H9 (cell line): ENCODE measurements at regions not wholly inside any gene's neighbourhood (a gene's known extent, or its start where the extent isn't known, plus 50 kb on each side); places are given as distances from the start of the nearest gene placed in this dataset.

Experiments
- DNase-seq: peaks from one replicate; pipeline ENCODE4 v3.0.0-alpha.2; 2017
- H2AFZ ChIP-seq: one replicate; pipeline ENCODE4 v1.6.1; 2013; ENCODE audit warnings: mild to moderate bottlenecking, low read length, control low read depth, moderate library complexity
- H2AK5ac ChIP-seq: 2 replicates; pipeline ENCODE4 v1.6.1; 2013; ENCODE audit warnings: low read length, control low read depth, mixed read lengths; ENCODE audit not compliant: insufficient read length
- H2BK120ac ChIP-seq: one replicate; pipeline ENCODE4 v1.6.1; 2013; ENCODE audit warnings: low read depth, mild to moderate bottlenecking, low read length, control low read depth, inconsistent platforms; ENCODE audit not compliant: poor library complexity, severe bottlenecking
- H2BK12ac ChIP-seq: 2 replicates; pipeline ENCODE4 v1.6.1; 2013; ENCODE audit warnings: low read length, control low read depth, mixed read lengths, low read depth; ENCODE audit not compliant: insufficient read length
- H2BK15ac ChIP-seq: 2 replicates; pipeline ENCODE4 v1.6.1; 2013; ENCODE audit warnings: low read depth, low read length, control low read depth
- H2BK20ac ChIP-seq: one replicate; pipeline ENCODE4 v1.6.1; 2013; ENCODE audit warnings: low read depth, mild to moderate bottlenecking, low read length, control low read depth, inconsistent platforms; ENCODE audit not compliant: poor library complexity, severe bottlenecking
- H2BK5ac ChIP-seq: 2 replicates; pipeline ENCODE4 v1.6.1; 2013; ENCODE audit warnings: low read length, control low read depth, mixed read lengths; ENCODE audit not compliant: insufficient read length
- H3K14ac ChIP-seq: 2 replicates; pipeline ENCODE4 v1.6.1; 2013; ENCODE audit warnings: low read length, control low read depth; ENCODE audit not compliant: insufficient read depth
- H3K18ac ChIP-seq: 2 replicates; pipeline ENCODE4 v1.6.1; 2013; ENCODE audit warnings: low read depth, mild to moderate bottlenecking, mixed read lengths, low read length, control low read depth; ENCODE audit not compliant: insufficient read length
- H3K23ac ChIP-seq: 2 replicates; pipeline ENCODE4 v1.6.1; 2013; ENCODE audit warnings: low read length, control low read depth, mixed read lengths, low read depth; ENCODE audit not compliant: insufficient read length
- H3K23me2 ChIP-seq: 2 replicates; pipeline ENCODE4 v1.6.1; 2013; ENCODE audit warnings: low read depth, mild to moderate bottlenecking, mixed read lengths, low read length, control low read depth; ENCODE audit not compliant: insufficient read length, poor library complexity, severe bottlenecking
- H3K27ac ChIP-seq: 2 replicates; pipeline ENCODE4 v1.5.1; 2013; ENCODE audit warnings: low read length, control low read depth, mixed read lengths, low read depth; ENCODE audit not compliant: insufficient read length
- H3K27me3 ChIP-seq: 2 replicates; pipeline ENCODE4 v1.6.1; 2013; ENCODE audit warnings: low read length, control low read depth, inconsistent platforms; ENCODE audit not compliant: insufficient read depth
- H3K4ac ChIP-seq: 2 replicates; pipeline ENCODE4 v1.6.1; 2013; ENCODE audit warnings: low read depth, mild to moderate bottlenecking, control low read depth, inconsistent platforms, low read length, moderate library complexity
- H3K4me1 ChIP-seq: 2 replicates; pipeline ENCODE4 v1.6.1; 2013; ENCODE audit warnings: low read length, control low read depth, inconsistent platforms; ENCODE audit not compliant: insufficient read depth
- H3K4me2 ChIP-seq: 2 replicates; pipeline ENCODE4 v1.6.1; 2013; ENCODE audit warnings: low read length, control low read depth, mixed read lengths; ENCODE audit not compliant: insufficient read length, insufficient read depth
- H3K56ac ChIP-seq: 2 replicates; pipeline ENCODE4 v1.6.1; 2013; ENCODE audit warnings: low read depth, mild to moderate bottlenecking, mixed read lengths, low read length, control low read depth; ENCODE audit not compliant: insufficient read length
- H3K79me1 ChIP-seq: 2 replicates; pipeline ENCODE4 v1.6.1; 2013; ENCODE audit warnings: low read depth, mild to moderate bottlenecking, moderate library complexity, low read length, control low read depth, inconsistent platforms; ENCODE audit not compliant: insufficient read depth, poor library complexity, severe bottlenecking
- H3K79me2 ChIP-seq: 2 replicates; pipeline ENCODE4 v1.6.1; 2013; ENCODE audit warnings: low read length, control low read depth, inconsistent platforms; ENCODE audit not compliant: insufficient read depth
- H3K9ac ChIP-seq: 2 replicates; pipeline ENCODE4 v1.6.1; 2013; ENCODE audit warnings: low read length, control low read depth, mixed read lengths; ENCODE audit not compliant: insufficient read length; ENCODE audit errors: extremely low read depth
- H3K9me3 ChIP-seq: one replicate; pipeline ENCODE4 v1.6.1; 2013; ENCODE audit warnings: low read depth, low read length, inconsistent platforms; ENCODE audit not compliant: control insufficient read depth
- H3T11ph ChIP-seq: one replicate; pipeline ENCODE4 v1.6.1; 2013; ENCODE audit warnings: mild to moderate bottlenecking, low read length, control low read depth, inconsistent platforms
- H4K20me1 ChIP-seq: one replicate; pipeline ENCODE4 v1.6.1; 2013; ENCODE audit not compliant: control insufficient read depth, insufficient read length, insufficient read depth
- H4K5ac ChIP-seq: 2 replicates; pipeline ENCODE4 v1.6.1; 2013; ENCODE audit warnings: low read depth, mild to moderate bottlenecking, mixed read lengths, low read length, control low read depth; ENCODE audit not compliant: insufficient read length
- H4K8ac ChIP-seq: replicated peaks from 2 replicates; pipeline ENCODE4 v1.6.1; 2013; ENCODE audit warnings: low read length, control low read depth, mixed read lengths, low read depth; ENCODE audit not compliant: insufficient read length
- H4K91ac ChIP-seq: 2 replicates; pipeline ENCODE4 v1.6.1; 2013; ENCODE audit warnings: low read depth, mild to moderate bottlenecking, moderate library complexity, mixed read lengths, low read length, control low read depth; ENCODE audit not compliant: insufficient read length
- H3K27ac Mint-ChIP-seq, 3 experiments: 2 replicates in 2 of 3; 3 replicates in 1 of 3; pipeline ENCODE4 v1.8.0; 2020 to 2021; ENCODE audit warnings: mixed read lengths in 3 of 3, mild to moderate bottlenecking in 1 of 3, moderate library complexity in 1 of 3
- H3K27me3 Mint-ChIP-seq: 2 replicates; pipeline ENCODE4 v1.8.0; 2021; ENCODE audit warnings: low read depth, mild to moderate bottlenecking, moderate library complexity, mixed read lengths
- H3K36me3 Mint-ChIP-seq, 3 experiments: 2 replicates in 2 of 3; 3 replicates in 1 of 3; pipeline ENCODE4 v1.8.0; 2020 to 2021; ENCODE audit warnings: low read depth in 3 of 3, mixed read lengths in 3 of 3; ENCODE audit not compliant: insufficient read depth in 1 of 3
- H3K4me1 Mint-ChIP-seq, 2 experiments: 2 replicates each; pipeline ENCODE4 v1.8.0; 2020; ENCODE audit warnings: mixed read lengths in 2 of 2
- H3K4me3 Mint-ChIP-seq, 2 experiments: 2 replicates in 1 of 2; 3 replicates in 1 of 2; pipeline ENCODE4 v1.8.0; 2020 to 2021; ENCODE audit warnings: mild to moderate bottlenecking in 2 of 2, mixed read lengths in 2 of 2, moderate library complexity in 1 of 2
- H3K9me3 Mint-ChIP-seq, 2 experiments: 2 replicates in 1 of 2; 3 replicates in 1 of 2; pipeline ENCODE4 v1.8.0; 2020; ENCODE audit warnings: mild to moderate bottlenecking in 2 of 2, mixed read lengths in 2 of 2, moderate library complexity in 1 of 2
- WGBS: extraction: QIAGEN DNeasy Blood & Tissue Kit; methylation state at CpG from one replicate; pipeline ENCODE4 v1.1.7; 2013; ENCODE audit warnings: missing lambda C conversion rate, low lambda C conversion rate, mixed read lengths; ENCODE audit not compliant: insufficient read length; ENCODE audit errors: extremely low coverage; 5-methylcytosine and 5-hydroxymethylcytosine counted together
- TF ChIP-seq, protein P1 (sequence below): fragments of 200-600 bp; sonication (generic); conservative IDR thresholded peaks from 3 replicates; pipeline ENCODE4 v1.8.0; 2021; ENCODE audit warnings: antibody characterized with exemption, mild to moderate bottlenecking

DNA sequence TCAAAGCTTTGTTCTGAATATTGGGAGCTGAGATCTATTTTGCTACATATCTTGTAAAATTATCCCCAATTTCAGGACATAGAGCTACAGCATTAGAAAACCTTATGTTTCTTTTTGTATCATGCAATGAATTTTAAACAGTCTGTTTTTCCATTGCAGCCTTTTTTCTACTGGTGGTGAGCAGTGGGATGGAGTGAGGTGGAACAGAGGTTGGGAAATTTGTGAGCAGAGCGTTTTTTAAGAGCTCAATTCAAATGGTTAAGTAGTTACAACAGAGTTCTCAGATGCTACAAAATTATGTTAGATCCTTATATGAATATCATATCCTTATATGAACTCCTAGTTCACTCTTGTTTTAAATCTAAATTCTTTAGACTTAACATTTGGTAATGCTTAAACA, 139.0 kb upstream of the PLEKHG7 start:
- no peaks in the 10 kb centered on the region for H3K79me1 ChIP-seq
- H4K91ac ChIP-seq: no peak overlapping the region
- no peak overlapping the region for H2BK15ac ChIP-seq
- Mint-ChIP-seq H3K4me3 (no peak overlapping the region), H3K27ac (no peak overlapping the region), H3K9me3 (no peaks in the 10 kb centered on the region), H3K36me3 (no peaks in the 10 kb centered on the region), H3K27me3 (no peaks in the 10 kb centered on the region), H3K4me1 (peaks cover 2 to 3% of the 10 kb centered on the region in 2 experiments; a peak in 1 of 4 replicates)
- H3K4me1 ChIP-seq: no peaks in the 10 kb centered on the region
- H3K9me3 ChIP-seq: no peaks in the 10 kb centered on the region
- no peak for DNase-seq
- H3K18ac ChIP-seq: no peak overlapping the region
- H3K4me2 ChIP-seq: no peak overlapping the region
- no peaks in the 10 kb centered on the region for H3K79me2 ChIP-seq
- H2AK5ac ChIP-seq: no peak overlapping the region
- TF ChIP-seq, protein P1, sequence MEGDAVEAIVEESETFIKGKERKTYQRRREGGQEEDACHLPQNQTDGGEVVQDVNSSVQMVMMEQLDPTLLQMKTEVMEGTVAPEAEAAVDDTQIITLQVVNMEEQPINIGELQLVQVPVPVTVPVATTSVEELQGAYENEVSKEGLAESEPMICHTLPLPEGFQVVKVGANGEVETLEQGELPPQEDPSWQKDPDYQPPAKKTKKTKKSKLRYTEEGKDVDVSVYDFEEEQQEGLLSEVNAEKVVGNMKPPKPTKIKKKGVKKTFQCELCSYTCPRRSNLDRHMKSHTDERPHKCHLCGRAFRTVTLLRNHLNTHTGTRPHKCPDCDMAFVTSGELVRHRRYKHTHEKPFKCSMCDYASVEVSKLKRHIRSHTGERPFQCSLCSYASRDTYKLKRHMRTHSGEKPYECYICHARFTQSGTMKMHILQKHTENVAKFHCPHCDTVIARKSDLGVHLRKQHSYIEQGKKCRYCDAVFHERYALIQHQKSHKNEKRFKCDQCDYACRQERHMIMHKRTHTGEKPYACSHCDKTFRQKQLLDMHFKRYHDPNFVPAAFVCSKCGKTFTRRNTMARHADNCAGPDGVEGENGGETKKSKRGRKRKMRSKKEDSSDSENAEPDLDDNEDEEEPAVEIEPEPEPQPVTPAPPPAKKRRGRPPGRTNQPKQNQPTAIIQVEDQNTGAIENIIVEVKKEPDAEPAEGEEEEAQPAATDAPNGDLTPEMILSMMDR: no peak
- WGBS: no CpG with 5 or more reads among the region's 1 CpG
- H4K20me1 ChIP-seq: no peaks in the 10 kb centered on the region
- no peak overlapping the region for H2BK5ac ChIP-seq
- H2BK12ac ChIP-seq: no peak overlapping the region
- H3K23me2 ChIP-seq: no peaks in the 10 kb centered on the region
- H3T11ph ChIP-seq: no peak overlapping the region
- no peak overlapping the region for H3K23ac ChIP-seq
- H3K4ac ChIP-seq: no peak overlapping the region
- no peaks in the 10 kb centered on the region for H3K27me3 ChIP-seq
- H3K14ac ChIP-seq: no peak overlapping the region
- no peak overlapping the region for H4K8ac ChIP-seq
- no peak overlapping the region for H2AFZ ChIP-seq
- H3K9ac ChIP-seq: no peak overlapping the region
- H3K56ac ChIP-seq: no peak overlapping the region
- no peak overlapping the region for H3K27ac ChIP-seq
- H2BK20ac ChIP-seq: no peak overlapping the region
- H4K5ac ChIP-seq: no peak overlapping the region
- H2BK120ac ChIP-seq: no peak overlapping the region
